SK-N-SH (cell line): ENCODE measurements at regions not wholly inside any gene's neighbourhood (a gene's known extent, or its start where the extent isn't known, plus 50 kb on each side); places are given as distances from the start of the nearest gene placed in this dataset.

Experiments used
- CTCF ChIP-seq: fragments of 200-600 bp; sonication (generic); IDR thresholded peaks from 2 replicates; pipeline ENCODE4 v1.6.1; 2017; ENCODE audit warnings: antibody characterized with exemption, mild to moderate bottlenecking, moderate library complexity
- FOXJ3 ChIP-seq: sonication (generic); formaldehyde crosslinking; IDR thresholded peaks from 2 replicates; pipeline ENCODE4 v1.5.1; 2020; ENCODE audit warnings: mild to moderate bottlenecking, missing genetic modification reagents
- IRF3 ChIP-seq: fragments of 150-350 bp; IDR thresholded peaks from 2 replicates; pipeline ENCODE4 v1.6.1; 2016; ENCODE audit warnings: mild to moderate bottlenecking, low read depth, low read length
- MAX ChIP-seq: IDR thresholded peaks from 2 replicates; pipeline ENCODE4 v1.4.0; 2012; ENCODE audit warnings: low read depth
- PBX3 ChIP-seq: IDR thresholded peaks from 2 replicates; pipeline ENCODE4; 2012
- POLR2AphosphoS5 ChIP-seq: IDR thresholded peaks from 2 replicates; pipeline ENCODE4 v1.6.1; 2012; ENCODE audit warnings: low read depth, low read length
- RCOR1 ChIP-seq: fragments of 150-350 bp; IDR thresholded peaks from 2 replicates; pipeline ENCODE4 v1.6.1; 2017; ENCODE audit warnings: antibody characterized with exemption, low read length
- SMC3 ChIP-seq: IDR thresholded peaks from 2 replicates; pipeline ENCODE4 v1.6.1; 2012; ENCODE audit warnings: low read depth, low read length, improper control_type of control experiment
- TCF12 ChIP-seq: IDR thresholded peaks from 2 replicates; pipeline ENCODE4 v1.4.0; 2012
- TEAD4 ChIP-seq: IDR thresholded peaks from 2 replicates; pipeline ENCODE4 v1.4.0; 2012; ENCODE audit warnings: mild to moderate bottlenecking, borderline replicate concordance; ENCODE audit not compliant: insufficient read depth
- USF1 ChIP-seq: IDR thresholded peaks from 2 replicates; pipeline ENCODE4 v1.4.0; 2012; ENCODE audit warnings: low read depth, borderline replicate concordance

- TF ChIP-seq CTCF (peak; percentile 81), MAX (no peak), SMC3 (peak; percentile 78), RCOR1 (no peak), PBX3 (no peak), TEAD4 (no peak), IRF3 (no peak), USF1 (no peak), TCF12 (no peak), POLR2AphosphoS5 (no peak), FOXJ3 (CRISPR knock-in tag) (no peak)
Observed at GRCh38 chr6:18323935-18324705, 59.8 kb upstream of the DEK start.
